Skeletal muscle tissue (tissue), 3 donors: ENCODE measurements at regions not wholly inside any gene's neighbourhood (a gene's known extent, or its start where the extent isn't known, plus 50 kb on each side); places are given as distances from the start of the nearest gene placed in this dataset.
"Not testable (repeated sequence)": the region's sequence is repeated elsewhere in the genome, so short reads cannot be mapped to it uniquely, and the experiment has no call there.

Source experiments
- H3K27ac ChIP-seq: one replicate; pipeline ENCODE4 v1.7.0; 2013; ENCODE audit warnings: mild to moderate bottlenecking, low read depth, low read length, inconsistent platforms
- H3K27me3 ChIP-seq, 3 donors: one replicate each; pipeline ENCODE4 v1.7.0; 2013; ENCODE audit warnings: low read length in 3 of 3; ENCODE audit not compliant: control insufficient read depth in 3 of 3, insufficient read depth in 3 of 3
- H3K36me3 ChIP-seq, 3 donors: one replicate each; pipeline ENCODE4 v1.7.0; 2013; ENCODE audit warnings: low read length in 3 of 3; ENCODE audit not compliant: control insufficient read depth in 3 of 3, insufficient read depth in 3 of 3
- H3K4me1 ChIP-seq, 3 donors: one replicate each; pipeline ENCODE4 v1.7.0; 2013; ENCODE audit warnings: low read length in 3 of 3, mild to moderate bottlenecking in 3 of 3; ENCODE audit not compliant: control insufficient read depth in 3 of 3, insufficient read depth in 3 of 3
- H3K4me3 ChIP-seq, 3 donors: one replicate each; pipeline ENCODE4 v1.7.0; 2013; ENCODE audit warnings: low read length in 3 of 3
- H3K9ac ChIP-seq, 3 donors: one replicate each; pipeline ENCODE4 v1.7.0; 2013; ENCODE audit warnings: low read length in 3 of 3, mild to moderate bottlenecking in 3 of 3, moderate library complexity in 2 of 3, low read depth in 1 of 3
- H3K9me3 ChIP-seq, 3 donors: one replicate each; pipeline ENCODE4 v1.7.0; 2013; ENCODE audit warnings: low read length in 3 of 3; ENCODE audit not compliant: control insufficient read depth in 3 of 3
- donor health status: Osteomylitis.

- not testable (repeated sequence) for H3K9me3 ChIP-seq, H3K9ac ChIP-seq
Measured at GRCh38 chr14:82994547-82994946, 1460.9 kb upstream of the SEL1L start.

GRCh38 chr14:82999802-83000201 lies 1466.1 kb upstream of the SEL1L start:
- no peak overlapping the region for H3K27ac ChIP-seq
- H3K36me3 ChIP-seq: no peaks in the 10 kb centered on the region
- peaks cover 0 to 2% (median 0%) of the 10 kb centered on the region in 3 donors for H3K9me3 ChIP-seq
- H3K27me3 ChIP-seq: no peaks in the 10 kb centered on the region
- no peak overlapping the region for H3K4me3 ChIP-seq
- H3K4me1 ChIP-seq: no peaks in the 10 kb centered on the region
- no peak overlapping the region for H3K9ac ChIP-seq

More at GRCh38 chr14:82994547-82994946, 1460.9 kb upstream of the SEL1L start:
- not testable (repeated sequence) for H3K4me3 ChIP-seq, H3K27ac ChIP-seq, H3K27me3 ChIP-seq, H3K36me3 ChIP-seq, H3K4me1 ChIP-seq

- no peak overlapping the region for H3K9ac ChIP-seq
Measured at GRCh38 chr14:83004456-83005006, 1470.9 kb upstream of the SEL1L start.

GRCh38 chr14:83006121-83006670 lies 1472.5 kb upstream of the SEL1L start:
- Histone ChIP-seq H3K4me3 (no peak overlapping the region), H3K27me3 (no peaks in the 10 kb centered on the region), H3K9ac (no peak overlapping the region), H3K4me1 (no peaks in the 10 kb centered on the region), H3K9me3 (peaks cover 0 to 2% (median 0%) of the 10 kb centered on the region in 3 donors), H3K27ac (no peak overlapping the region), H3K36me3 (no peaks in the 10 kb centered on the region)

More at GRCh38 chr14:83004456-83005006, 1470.9 kb upstream of the SEL1L start:
- H3K36me3 ChIP-seq: no peaks in the 10 kb centered on the region
- no peaks in the 10 kb centered on the region for H3K4me1 ChIP-seq
- no peak overlapping the region for H3K4me3 ChIP-seq
- no peak overlapping the region for H3K27ac ChIP-seq
- peaks cover 0 to 2% (median 0%) of the 10 kb centered on the region in 3 donors for H3K9me3 ChIP-seq
- H3K27me3 ChIP-seq: no peaks in the 10 kb centered on the region

GRCh38 chr14:83007052-83007451 lies 1473.4 kb upstream of the SEL1L start:
- not testable (repeated sequence) for H3K27me3 ChIP-seq, H3K9me3 ChIP-seq, H3K27ac ChIP-seq

GRCh38 chr14:83007641-83008225 lies 1474.1 kb upstream of the SEL1L start:
- no peak overlapping the region for H3K27ac ChIP-seq
- H3K4me1 ChIP-seq: no peaks in the 10 kb centered on the region
- H3K27me3 ChIP-seq: no peaks in the 10 kb centered on the region
- H3K4me3 ChIP-seq: no peak overlapping the region
- H3K36me3 ChIP-seq: no peaks in the 10 kb centered on the region
- no peaks in the 10 kb centered on the region for H3K9me3 ChIP-seq
- no peak overlapping the region for H3K9ac ChIP-seq

More at GRCh38 chr14:83007052-83007451, 1473.4 kb upstream of the SEL1L start:
- H3K36me3 ChIP-seq, H3K4me3 ChIP-seq, H3K9ac ChIP-seq, H3K4me1 ChIP-seq: not testable (repeated sequence)

- H3K9me3 ChIP-seq: no peaks in the 10 kb centered on the region
- H3K27me3 ChIP-seq: no peaks in the 10 kb centered on the region
- H3K9ac ChIP-seq: no peak overlapping the region
- H3K4me3 ChIP-seq: no peak overlapping the region
- H3K36me3 ChIP-seq: no peaks in the 10 kb centered on the region
- no peak overlapping the region for H3K27ac ChIP-seq
- H3K4me1 ChIP-seq: no peaks in the 10 kb centered on the region
Measured at GRCh38 chr14:83017296-83017695, 1483.6 kb upstream of the SEL1L start.

- no peak overlapping the region for H3K27ac ChIP-seq
- H3K4me1 ChIP-seq: no peaks in the 10 kb centered on the region
- H3K9ac ChIP-seq: no peak overlapping the region
- no peaks in the 10 kb centered on the region for H3K27me3 ChIP-seq
- H3K4me3 ChIP-seq: no peak overlapping the region
- H3K36me3 ChIP-seq: no peaks in the 10 kb centered on the region
- no peaks in the 10 kb centered on the region for H3K9me3 ChIP-seq
Measured at GRCh38 chr14:83019744-83020414, 1486.2 kb upstream of the SEL1L start.

GRCh38 chr14:83021323-83021722 lies 1487.7 kb upstream of the SEL1L start:
- no peaks in the 10 kb centered on the region for H3K4me1 ChIP-seq
- H3K27ac ChIP-seq: no peak overlapping the region
- no peak overlapping the region for H3K4me3 ChIP-seq
- H3K27me3 ChIP-seq: no peaks in the 10 kb centered on the region
- no peaks in the 10 kb centered on the region for H3K36me3 ChIP-seq
- no peaks in the 10 kb centered on the region for H3K9me3 ChIP-seq
- H3K9ac ChIP-seq: no peak overlapping the region

GRCh38 chr14:83023369-83023768 lies 1489.7 kb upstream of the SEL1L start:
- Histone ChIP-seq H3K9ac (no peak overlapping the region), H3K36me3 (no peaks in the 10 kb centered on the region), H3K4me3 (no peak overlapping the region), H3K9me3 (peaks cover 0 to 3% (median 0%) of the 10 kb centered on the region in 3 donors), H3K27ac (no peak overlapping the region), H3K27me3 (no peaks in the 10 kb centered on the region), H3K4me1 (no peaks in the 10 kb centered on the region)
